HG02588 (cell line): ENCODE measurements at regions not wholly inside any gene's neighbourhood (a gene's known extent, or its start where the extent isn't known, plus 50 kb on each side); places are given as distances from the start of the nearest gene placed in this dataset.

Source experiments
- ATAC-seq: cut with Tn5 transposase; IDR thresholded peaks from one replicate; pipeline ENCODE4 v1.9.1; 2021; ENCODE audit warnings: mild to moderate bottlenecking, moderate library complexity; ENCODE audit not compliant: unreplicated experiment

DNA sequence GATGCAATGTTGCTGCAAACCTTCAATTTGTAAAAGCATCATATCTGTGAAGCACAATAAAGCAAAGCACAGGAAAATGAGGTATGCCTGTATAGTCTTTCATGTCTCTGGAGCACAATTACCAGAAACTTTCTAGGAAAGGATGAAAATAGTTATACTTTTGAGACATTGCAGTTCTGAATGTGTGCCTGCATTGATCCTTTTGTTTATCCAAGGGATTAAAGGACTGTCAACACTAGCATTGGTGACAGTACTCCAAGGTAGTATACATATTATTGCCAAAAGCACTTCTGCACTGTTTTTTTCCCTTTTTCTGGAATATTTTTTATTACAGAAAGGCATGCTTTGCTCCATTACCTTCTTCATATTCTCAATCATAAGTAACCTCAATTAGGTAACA, 476.0 kb downstream of the GABRG1 start:
- no peak for ATAC-seq

DNA sequence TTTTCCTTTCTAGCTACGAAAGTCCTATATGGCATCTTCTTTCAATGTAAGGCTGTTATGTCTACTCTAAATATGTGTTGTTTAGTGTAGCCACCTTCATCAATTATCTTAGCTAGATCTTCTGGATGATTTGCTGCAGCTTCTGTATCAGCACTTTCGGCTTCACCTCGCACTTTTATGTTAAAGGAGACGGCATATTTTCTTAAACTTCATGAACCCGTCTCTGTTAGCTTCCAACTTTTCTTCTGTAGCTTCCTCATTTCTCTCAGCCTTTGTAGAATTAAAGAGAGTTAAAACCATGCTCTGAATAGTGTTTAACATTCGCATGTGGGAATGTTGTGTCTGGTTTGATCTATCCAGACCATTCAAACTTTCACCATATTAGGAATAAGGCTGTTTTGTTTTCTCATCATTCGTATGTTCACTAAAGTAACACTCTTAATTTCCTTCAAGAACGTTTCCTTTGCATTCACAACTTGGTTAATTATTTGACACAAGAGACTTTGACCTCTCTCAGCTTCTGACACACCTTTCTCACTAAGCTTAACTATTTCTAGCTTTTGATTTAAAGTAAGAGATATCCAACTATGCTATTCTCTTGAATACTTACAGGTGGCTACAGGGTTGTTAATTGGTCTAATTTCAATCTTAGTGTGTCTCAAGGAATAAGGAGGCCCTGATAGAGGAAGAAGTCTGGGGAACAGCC, 476.8 kb downstream of the GABRG1 start:
- no peak for ATAC-seq

DNA sequence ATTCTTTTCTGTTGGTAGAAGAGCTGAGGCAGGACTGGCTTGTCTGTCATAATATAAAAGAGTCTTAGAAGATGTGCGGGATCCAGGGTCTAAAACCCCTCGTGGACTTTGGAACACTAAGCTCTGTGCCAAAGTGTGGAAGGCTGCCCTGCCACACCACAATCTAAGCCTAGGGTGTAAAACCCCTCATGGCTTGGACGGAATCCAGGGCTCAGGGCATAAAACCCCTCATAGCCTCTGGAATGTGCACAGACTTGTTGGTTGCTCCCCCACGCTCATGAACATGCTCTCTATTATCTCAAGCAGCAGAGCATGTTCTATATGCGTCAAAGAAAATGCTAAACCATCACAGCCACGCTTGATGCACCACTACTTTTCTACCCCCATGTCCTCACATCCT, 483.6 kb downstream of the GABRG1 start:
- no peak for ATAC-seq

DNA sequence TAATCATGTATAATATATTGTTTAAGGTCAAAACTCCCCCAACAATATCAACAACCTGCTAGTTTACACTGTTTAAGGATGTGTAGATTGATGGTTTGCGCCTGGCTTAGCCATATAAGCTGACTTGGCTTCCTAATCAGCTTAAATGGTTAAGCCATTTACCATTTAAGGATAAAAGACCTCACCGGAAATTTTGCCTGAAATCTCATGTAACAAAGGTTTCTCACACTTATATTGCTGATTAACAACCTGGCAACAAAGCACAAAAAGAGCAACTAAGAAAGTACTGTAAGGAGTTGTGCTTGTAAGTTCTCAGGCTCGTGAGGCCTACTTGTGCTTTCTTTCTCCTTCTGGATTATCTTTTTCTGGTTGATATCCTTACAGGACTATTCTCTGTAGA, 485.2 kb downstream of the GABRG1 start:
- no peak for ATAC-seq

DNA sequence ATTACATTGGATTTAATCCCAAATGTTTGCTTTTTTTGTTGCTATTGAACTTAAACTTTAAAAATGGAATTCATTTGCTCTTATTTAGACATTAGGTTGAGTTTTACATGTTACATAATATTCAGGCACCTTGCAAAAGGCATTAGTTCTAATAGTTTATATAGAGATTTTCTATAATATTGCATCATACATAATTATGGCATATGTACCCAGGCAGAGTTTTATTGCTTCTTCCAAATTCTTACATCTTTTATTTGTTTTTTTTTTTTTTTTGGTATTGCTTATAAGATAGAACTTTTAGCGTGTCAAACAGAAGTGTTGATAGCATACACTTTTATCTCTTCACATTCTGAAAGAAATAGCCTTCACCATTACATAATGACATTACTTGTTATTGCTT, 487.7 kb downstream of the GABRG1 start:
- no peak for ATAC-seq

DNA sequence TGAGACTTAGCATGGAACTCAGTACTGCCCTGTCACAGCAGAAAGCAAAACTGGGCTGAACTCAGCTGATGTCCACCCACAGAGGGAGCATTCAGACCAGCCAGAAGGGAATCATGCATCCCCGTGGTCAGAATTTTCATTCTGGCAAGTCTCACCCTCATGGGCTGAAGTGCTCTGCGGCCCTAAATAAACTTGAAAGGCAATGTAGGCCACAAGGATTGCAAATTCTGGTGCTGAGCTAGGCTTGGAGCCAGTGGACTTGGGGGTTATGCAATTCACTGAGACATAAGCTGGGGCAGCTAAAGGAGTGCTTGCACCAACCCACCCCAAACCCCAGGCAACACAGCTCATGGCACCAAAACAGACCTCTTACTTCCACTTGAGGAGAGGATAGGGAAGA, 494.1 kb downstream of the GABRG1 start:
- ATAC-seq: no peak

DNA sequence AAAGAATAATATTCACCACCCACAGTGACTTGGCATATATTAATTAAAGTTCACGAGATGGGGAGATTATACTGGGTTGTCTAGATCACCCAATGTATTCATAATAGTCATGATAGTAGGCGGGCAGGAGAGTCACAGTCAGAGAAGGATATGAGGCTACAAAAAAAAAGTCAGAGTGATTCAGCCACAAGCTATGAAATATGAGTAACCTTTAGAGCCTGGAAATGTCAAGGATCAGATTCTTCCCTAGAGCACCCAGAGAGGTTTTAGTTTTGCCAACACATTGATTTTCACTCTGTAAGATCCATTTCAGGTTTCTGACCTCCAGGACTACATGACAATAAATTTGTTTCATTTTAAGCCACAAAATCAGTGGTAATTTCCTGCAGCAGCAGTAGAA, 501.9 kb downstream of the GABRG1 start:
- ATAC-seq: no peak

DNA sequence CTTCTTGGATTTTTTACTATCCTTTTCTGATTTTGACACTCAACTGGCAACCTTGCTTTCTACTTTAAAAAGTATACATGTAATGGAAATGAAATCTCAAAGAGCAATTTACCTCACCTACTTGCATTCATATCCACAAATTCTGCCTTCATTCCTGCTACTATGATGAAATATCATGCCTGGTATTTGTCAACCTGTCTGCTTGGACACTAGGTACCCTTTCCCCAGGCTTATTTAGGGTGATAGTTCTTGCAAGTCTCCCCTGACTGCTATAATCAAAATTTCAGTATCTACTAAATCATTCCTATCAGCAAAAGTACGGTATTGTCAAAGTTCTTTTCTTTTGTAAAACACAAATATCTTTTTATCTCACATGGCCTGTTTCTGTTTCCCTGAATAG, 503.0 kb downstream of the GABRG1 start:
- no peak for ATAC-seq

DNA sequence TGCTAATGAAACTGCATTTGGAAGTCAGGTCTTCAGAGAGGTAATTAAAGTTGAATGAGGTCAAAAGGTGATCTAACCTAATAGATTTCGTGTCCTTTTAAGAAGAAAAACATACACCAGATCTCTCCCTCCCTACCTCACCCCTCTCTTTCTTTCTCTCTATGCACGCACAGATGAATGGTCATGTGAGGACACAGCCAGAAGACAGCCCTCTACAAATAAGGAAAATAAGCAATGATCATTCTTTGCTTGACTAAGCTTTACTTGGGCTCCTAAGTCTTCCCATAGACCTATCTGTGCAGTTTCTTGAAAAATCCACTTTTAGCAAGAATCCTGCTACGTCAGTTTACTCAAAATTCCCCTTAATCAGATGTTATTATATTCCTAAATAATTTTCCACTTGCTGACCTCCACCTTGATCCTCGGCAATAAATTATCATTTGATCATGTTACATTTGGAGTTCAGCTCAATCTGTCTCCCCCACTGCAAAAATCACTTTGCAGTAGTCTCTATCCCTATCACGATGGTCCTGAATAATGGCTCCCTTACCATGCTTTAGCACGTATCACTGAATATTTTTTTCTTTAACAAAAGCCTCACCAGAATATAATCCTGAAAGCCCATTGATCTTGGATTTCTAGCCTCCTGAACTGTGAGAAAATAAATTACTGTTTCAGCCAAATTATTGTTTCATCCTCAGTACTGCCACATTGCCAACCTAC, 527.3 kb downstream of the GABRG1 start:
- no peak for ATAC-seq

DNA sequence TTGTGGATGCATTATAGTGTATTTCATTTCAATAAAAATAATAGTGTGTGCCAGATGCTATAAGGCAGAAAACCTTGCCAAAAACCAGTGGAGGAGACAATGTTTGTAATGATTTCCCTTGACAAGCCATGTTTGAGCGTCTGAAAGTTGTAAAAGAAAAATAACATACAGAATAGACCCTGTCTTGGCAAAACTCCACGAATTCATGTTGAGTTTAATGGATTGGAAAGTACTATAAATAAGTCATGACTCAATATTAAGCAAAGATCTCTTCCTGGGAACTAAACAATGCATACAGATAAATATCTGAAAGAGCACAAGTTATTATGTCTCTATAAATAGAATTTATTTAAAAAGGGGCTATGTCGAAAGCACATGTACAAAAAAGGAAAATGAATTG, 543.5 kb downstream of the GABRG1 start:
- ATAC-seq: no peak

DNA sequence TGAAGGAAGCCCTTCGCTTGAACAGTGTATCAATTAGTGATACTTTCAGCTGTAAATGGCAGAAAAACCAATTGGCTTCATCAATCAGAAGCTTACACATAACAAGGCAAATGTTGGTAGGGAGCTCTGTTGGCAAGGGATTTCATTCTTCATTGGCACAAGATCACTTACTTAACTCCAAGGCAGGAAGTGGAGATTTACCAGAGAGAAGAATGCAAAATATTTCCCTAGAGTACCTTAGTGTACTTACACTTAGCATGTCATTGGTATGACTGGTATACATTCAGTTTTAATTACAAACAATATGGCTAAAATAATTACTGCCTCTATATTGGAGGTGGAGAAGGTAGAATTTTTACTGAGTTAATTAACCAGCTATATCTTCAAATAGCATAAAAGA, 545.0 kb downstream of the GABRG1 start:
- no peak for ATAC-seq

DNA sequence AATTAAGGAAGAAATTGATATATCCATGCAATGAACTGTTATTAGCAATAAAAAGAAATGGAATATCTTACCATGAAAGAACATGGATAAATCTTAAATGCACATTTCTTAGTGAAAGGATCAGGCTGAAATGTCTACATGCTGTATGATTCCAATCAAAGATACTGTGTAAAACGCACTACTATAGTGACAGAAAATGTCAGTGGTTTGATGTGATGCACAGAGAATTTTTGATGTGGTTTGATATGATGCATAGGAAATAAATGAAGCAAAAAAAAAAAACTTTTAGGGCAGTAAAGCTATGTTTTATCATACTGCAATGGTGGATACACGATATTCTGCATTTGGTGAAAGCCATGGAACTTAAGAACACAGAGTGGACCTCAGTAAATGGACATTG, 547.6 kb downstream of the GABRG1 start:
- no peak for ATAC-seq

DNA sequence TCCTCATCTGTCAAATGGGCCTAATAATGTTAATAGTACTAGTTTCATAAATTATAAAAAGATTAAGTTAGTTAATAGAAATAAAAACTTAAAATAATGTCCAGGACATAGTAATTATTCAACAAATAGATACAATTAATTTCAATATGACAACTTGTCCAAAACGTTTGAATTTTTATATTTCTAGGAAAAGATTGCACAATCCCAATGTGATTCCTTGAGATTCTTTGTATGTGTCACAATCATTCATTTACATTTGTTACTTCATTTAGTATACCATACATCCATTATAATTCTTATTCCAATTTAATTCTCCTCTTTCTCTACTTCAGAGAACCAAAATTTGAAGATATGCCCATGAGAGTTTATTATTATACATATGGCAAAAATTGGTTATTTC, 554.2 kb downstream of the GABRG1 start:
- no peak for ATAC-seq

DNA sequence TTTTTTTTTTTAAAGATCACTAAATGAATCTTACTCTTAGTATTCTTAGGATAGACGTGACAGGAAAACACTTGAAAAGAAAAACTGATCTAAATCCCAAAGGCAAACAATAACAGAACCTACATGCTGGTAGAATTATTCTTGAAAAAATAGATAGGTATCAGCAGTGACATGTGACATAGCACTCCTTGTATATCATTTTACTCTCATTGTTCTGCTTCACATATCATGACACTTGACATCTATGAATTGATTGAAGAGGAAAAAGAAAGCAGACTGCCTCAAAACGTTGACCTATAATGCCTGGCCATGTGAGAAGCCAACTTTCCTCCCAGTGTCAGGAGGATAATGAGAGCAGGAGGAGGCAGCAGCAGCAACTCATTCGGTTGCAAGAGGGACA, 555.2 kb downstream of the GABRG1 start:
- no peak for ATAC-seq

DNA sequence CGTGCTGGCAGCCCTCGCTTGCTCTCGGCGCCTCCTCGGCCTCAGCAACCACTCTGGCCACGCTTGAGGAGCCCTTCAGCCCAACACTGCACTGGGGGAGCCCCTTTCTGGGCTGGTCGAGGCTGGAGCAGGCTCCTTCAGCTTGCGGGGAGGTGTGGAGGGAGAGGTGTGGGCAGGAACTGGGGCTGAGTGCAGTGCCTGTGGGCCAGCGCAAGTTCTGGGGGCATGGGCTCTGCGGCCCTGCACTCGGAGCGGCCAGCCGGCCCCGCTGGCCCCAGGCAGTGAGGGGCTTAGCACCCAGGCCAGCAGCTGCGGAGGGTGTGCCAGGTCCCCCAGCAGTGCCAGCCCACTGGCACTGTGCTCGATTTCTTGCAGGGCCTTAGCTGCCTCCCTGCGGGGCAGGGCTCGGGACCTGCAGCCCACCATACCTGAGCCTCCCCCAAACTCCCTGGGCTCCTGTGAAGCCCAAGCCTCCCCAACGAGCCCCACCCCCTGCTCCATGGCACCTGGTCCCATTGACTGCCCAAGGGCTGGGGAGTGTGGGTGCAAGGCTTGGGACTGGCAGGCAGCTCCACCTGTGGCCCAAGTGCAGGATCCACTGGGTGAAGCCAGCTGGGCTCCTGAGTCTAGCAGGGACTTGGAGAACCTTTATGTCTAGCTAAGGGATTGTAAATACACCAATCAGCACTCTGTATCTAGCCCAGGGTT, 556.8 kb downstream of the GABRG1 start:
- ATAC-seq: no peak

DNA sequence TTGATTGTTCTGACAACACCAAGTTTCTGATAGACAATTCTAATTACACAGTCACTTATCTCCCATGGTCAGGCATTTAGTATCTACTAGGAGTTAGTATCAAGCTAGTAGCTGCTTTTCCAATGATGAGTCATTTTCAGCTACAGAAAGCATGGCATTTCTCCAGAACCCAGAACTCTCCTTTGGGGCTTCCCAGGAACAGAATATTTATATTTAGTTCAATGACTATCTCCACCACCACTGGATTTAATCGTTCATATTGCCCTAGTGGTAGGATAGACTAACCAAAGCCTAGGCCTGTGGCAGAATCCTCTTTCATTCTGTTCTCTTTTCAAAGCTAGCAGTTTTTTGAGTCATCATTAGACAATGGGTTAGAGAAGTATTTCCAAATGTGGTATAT, 569.4 kb downstream of the GABRG1 start:
- no peak for ATAC-seq

DNA sequence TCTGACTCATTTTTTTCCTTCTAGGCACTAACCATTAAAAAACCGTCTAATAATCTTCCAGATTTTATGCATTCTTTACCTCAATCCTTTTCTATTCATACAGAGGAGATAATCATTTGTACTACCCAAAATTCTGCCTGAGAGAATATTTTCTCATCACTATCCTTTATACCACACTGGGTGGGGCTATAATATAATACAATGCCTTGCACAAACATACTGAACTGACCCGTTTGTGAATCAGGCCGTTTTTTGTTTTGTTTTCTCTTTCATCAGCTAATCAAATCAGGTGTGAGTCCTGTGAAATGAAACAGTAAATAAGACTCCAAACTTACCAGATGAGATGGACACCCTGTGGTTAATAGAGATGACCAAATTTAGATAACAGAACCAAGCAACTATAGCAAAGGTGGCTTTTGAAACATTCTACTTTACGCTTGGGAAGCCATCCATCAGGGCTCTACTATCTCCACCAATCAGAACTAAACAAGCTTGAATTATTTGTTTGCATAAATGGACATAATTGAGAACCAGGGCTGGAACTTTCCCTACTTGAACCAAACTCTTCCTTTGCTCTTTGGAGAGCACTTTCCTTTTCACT, 573.0 kb downstream of the GABRG1 start:
- no peak for ATAC-seq

DNA sequence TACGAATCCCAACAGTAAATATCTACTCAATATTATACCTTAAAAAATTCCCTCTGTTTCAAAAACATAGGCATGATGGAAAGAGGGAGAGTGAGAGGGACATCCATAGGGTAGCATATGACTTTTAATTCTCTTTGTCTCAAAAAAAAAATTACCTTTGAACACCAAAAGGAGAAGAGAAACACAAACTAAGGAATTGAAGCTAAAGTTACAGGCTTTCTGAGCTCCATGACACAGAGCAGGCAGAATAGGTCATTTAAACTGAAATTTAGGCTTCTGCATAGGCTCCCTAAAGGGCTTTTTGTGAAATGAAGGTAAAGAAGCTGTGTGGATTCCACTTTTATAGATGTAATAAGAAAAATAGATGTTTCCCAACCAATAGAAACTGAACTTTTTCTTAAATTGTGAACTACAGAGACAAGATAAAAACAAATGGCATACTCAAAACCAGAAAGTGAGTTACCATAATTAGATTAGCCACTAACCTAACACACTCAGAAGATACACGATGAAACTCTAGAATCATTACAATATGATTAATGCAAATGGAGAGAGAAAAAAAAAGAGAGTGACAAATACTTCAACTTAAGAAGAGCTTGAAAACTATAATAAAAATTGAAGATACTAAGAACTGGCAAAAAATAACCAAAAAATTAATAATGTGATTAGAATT, 584.6 kb downstream of the GABRG1 start:
- ATAC-seq: no peak

DNA sequence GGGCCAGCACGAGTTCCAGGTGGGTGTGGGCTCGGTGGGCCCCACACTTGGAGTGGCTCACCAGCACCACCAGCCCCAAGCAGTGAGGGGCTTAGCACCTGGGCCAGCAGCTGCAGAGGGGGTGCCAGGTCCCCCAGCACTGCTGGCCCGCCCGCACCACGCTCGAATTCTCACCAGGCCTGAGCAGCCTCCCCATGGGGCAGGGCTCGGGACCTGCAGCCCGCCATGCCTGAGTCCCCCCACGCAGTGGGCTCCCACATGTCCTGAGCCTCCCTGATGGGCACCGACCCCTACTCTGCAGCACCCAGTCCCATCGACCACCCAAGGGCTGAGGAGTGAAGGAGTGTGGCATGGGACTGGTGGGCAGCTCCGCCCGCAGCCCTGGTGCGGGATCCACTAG, 593.4 kb downstream of the GABRG1 start:
- no peak for ATAC-seq

DNA sequence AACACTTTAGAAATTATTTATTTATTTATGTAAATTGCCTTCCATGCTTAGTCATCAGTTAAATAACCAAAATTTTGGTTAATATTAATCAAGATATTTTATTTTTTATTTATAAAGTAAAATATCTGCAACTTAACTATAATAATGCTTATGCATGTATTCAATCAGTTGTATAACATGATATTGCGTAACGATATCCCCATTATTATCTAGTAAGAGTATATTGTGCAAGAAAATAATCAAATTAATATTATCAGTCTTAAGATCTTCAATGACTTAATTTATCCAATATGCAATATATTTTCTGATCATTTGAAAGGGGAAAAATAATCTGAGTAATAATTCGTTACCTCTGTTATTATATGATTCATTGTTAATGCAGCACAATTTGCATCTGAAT, 596.7 kb downstream of the GABRG1 start:
- no peak for ATAC-seq

DNA sequence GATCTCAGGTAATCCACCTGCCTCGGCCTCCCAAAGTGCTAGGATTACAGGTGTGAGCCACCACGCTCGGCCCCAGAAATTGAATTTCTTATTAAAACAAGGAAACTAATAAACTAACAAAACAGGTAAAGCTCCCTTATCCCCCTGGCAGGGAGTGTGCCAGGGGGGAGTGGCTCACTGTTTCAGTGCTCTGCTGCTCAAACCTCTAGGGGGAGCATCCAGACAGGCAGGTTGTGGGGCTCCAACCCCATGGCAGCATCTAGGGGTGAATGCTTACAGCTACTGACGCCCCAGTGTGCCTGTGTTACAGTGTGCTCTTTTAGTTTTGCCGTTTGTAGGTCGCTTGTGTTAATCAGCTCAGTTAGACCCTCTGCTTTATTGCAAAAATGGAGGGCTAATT, 605.0 kb downstream of the GABRG1 start:
- no peak for ATAC-seq
